Thymus (tissue), 11 donors: ENCODE measurements at regions not wholly inside any gene's neighbourhood (a gene's known extent, or its start where the extent isn't known, plus 50 kb on each side); places are given as distances from the start of the nearest gene placed in this dataset.
"Not testable (repeated sequence)": the region's sequence is repeated elsewhere in the genome, so short reads cannot be mapped to it uniquely, and the experiment has no call there.

ENCODE experiments used
- DNase-seq, 9 donors: peaks; one replicate each; pipeline ENCODE4 v3.0.0-alpha.2; 2013; ENCODE audit warnings: low spot score in 9 of 9, low read depth in 6 of 9, missing footprints in 1 of 9
- H3K27ac ChIP-seq, 2 donors: one replicate each; pipeline ENCODE4 v1.5.1; 2013; ENCODE audit warnings: control low read depth in 1 of 2, low read depth in 1 of 2, low read length in 1 of 2, mild to moderate bottlenecking in 1 of 2, moderate library complexity in 1 of 2
- H3K27me3 ChIP-seq, 2 donors: one replicate each; pipeline ENCODE4 v1.5.1; 2013; ENCODE audit warnings: low read length in 1 of 2; ENCODE audit not compliant: control insufficient read depth in 2 of 2, insufficient read depth in 1 of 2
- H3K36me3 ChIP-seq, 2 donors: one replicate each; pipeline ENCODE4 v1.5.1; 2013; ENCODE audit warnings: low read length in 1 of 2, mild to moderate bottlenecking in 1 of 2, moderate library complexity in 1 of 2; ENCODE audit not compliant: control insufficient read depth in 2 of 2, insufficient read depth in 2 of 2
- H3K4me1 ChIP-seq, 2 donors: one replicate each; pipeline ENCODE4 v1.5.1; 2013; ENCODE audit warnings: low read length in 2 of 2; ENCODE audit not compliant: control insufficient read depth in 2 of 2, insufficient read depth in 2 of 2
- H3K4me3 ChIP-seq, 2 donors: one replicate each; pipeline ENCODE4 v1.5.1; 2013; ENCODE audit warnings: low read length in 2 of 2, control low read depth in 1 of 2, mild to moderate bottlenecking in 1 of 2
- H3K9me3 ChIP-seq, 2 donors: one replicate each; pipeline ENCODE4 v1.5.1; 2013; ENCODE audit warnings: low read length in 1 of 2, mild to moderate bottlenecking in 1 of 2; ENCODE audit not compliant: control insufficient read depth in 2 of 2, insufficient read depth in 1 of 2
- WGBS: extraction: QIAGEN DNeasy Blood & Tissue Kit; methylation state at CpG from one replicate; pipeline ENCODE4 v1.1.7; 2013; 5-methylcytosine and 5-hydroxymethylcytosine counted together
- donor health status: healthy.

GRCh38 chr1:168490306-168490705 lies 53.5 kb downstream of the XCL2 start:
- no peak for DNase-seq
- no peak overlapping the region for H3K27ac ChIP-seq
- no peaks in the 10 kb centered on the region for H3K4me1 ChIP-seq
- no peaks in the 10 kb centered on the region for H3K36me3 ChIP-seq
- H3K4me3 ChIP-seq: no peak overlapping the region
- H3K27me3 ChIP-seq: no peaks in the 10 kb centered on the region
- H3K9me3 ChIP-seq: no peaks in the 10 kb centered on the region

DNA sequence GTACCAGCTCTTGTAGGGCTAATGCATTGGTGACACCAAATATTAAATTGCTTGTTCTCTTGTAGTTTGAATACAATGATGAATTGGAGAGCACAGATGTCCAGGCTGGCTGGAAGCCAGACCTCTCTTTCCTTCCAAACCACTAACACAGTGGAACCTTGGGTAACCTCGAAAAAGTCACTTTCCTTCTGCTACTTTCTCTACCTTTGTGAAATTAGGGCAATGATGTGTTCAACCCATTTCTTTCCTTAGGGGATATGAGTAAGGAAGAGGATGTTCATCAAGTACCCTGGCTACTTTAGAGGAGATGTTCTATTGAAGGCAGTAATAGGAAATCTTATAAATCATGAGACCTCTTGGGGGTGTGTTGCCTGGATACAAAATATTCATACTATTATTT lies 55.7 kb downstream of the XCL2 start:
- Histone ChIP-seq H3K4me3 (no peak overlapping the region), H3K4me1 (no peaks in the 10 kb centered on the region), H3K27ac (no peak overlapping the region), H3K9me3 (no peaks in the 10 kb centered on the region), H3K36me3 (no peaks in the 10 kb centered on the region), H3K27me3 (no peaks in the 10 kb centered on the region)
- whole genome bisulfite sequencing: 4% methylated on average over 1 of the region's 1 CpG
- DNase-seq: no peak

GRCh38 chr1:168486820-168487219 lies 57.0 kb downstream of the XCL2 start:
- DNase-seq, H3K9me3 ChIP-seq, H3K4me1 ChIP-seq, H3K36me3 ChIP-seq, H3K4me3 ChIP-seq, H3K27me3 ChIP-seq, H3K27ac ChIP-seq: not testable (repeated sequence)
- WGBS: 100% methylated on average over 1 of the region's 1 CpG

GRCh38 chr1:168485048-168485447 lies 58.7 kb downstream of the XCL2 start:
- H3K4me1 ChIP-seq: no peaks in the 10 kb centered on the region
- no peak for DNase-seq
- H3K27ac ChIP-seq: no peak overlapping the region
- H3K4me3 ChIP-seq: no peak overlapping the region
- H3K36me3 ChIP-seq: no peaks in the 10 kb centered on the region
- H3K9me3 ChIP-seq: no peaks in the 10 kb centered on the region
- WGBS: 9% methylated on average over 5 of the region's 5 CpGs
- no peaks in the 10 kb centered on the region for H3K27me3 ChIP-seq

- DNase-seq: no peak
- Histone ChIP-seq H3K27me3 (no peaks in the 10 kb centered on the region), H3K4me3 (no peak overlapping the region), H3K27ac (no peak overlapping the region), H3K4me1 (no peaks in the 10 kb centered on the region), H3K9me3 (no peaks in the 10 kb centered on the region), H3K36me3 (no peaks in the 10 kb centered on the region)
Measured at GRCh38 chr1:168484083-168484482, 59.7 kb downstream of the XCL2 start.

GRCh38 chr1:168483539-168483938 lies 60.3 kb downstream of the XCL2 start:
- WGBS: 86% methylated on average over 1 of the region's 1 CpG
- Histone ChIP-seq H3K4me1 (no peaks in the 10 kb centered on the region), H3K36me3 (no peaks in the 10 kb centered on the region), H3K27ac (no peak overlapping the region), H3K9me3 (no peaks in the 10 kb centered on the region), H3K27me3 (no peaks in the 10 kb centered on the region), H3K4me3 (no peak overlapping the region)
- no peak for DNase-seq

GRCh38 chr1:168482106-168482505 lies 61.7 kb downstream of the XCL2 start:
- no peaks in the 10 kb centered on the region for H3K9me3 ChIP-seq
- H3K4me3 ChIP-seq: no peak overlapping the region
- no peaks in the 10 kb centered on the region for H3K36me3 ChIP-seq
- H3K27ac ChIP-seq: no peak overlapping the region
- no peak for DNase-seq
- no peaks in the 10 kb centered on the region for H3K4me1 ChIP-seq
- no peaks in the 10 kb centered on the region for H3K27me3 ChIP-seq

DNA sequence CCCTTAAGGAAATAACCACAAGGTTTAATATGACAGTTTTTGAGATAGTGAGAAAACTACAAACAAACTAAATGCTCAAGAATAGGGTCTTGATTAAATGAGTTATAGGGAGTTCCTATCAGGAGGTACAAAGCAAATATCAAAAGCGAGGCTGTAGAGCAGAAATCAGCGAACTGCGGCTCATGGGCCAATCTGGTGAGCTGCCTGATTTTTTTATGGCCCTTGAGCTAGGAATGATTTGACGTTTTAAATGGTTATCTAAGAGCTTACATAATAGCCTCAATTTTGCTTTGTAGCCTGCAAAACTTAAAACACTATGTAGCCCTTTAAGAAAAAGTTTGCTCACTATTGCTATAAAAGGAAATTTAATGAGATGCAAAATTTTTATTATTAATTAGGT lies 62.2 kb downstream of the XCL2 start:
- H3K4me1 ChIP-seq: no peaks in the 10 kb centered on the region
- no peak overlapping the region for H3K27ac ChIP-seq

DNA sequence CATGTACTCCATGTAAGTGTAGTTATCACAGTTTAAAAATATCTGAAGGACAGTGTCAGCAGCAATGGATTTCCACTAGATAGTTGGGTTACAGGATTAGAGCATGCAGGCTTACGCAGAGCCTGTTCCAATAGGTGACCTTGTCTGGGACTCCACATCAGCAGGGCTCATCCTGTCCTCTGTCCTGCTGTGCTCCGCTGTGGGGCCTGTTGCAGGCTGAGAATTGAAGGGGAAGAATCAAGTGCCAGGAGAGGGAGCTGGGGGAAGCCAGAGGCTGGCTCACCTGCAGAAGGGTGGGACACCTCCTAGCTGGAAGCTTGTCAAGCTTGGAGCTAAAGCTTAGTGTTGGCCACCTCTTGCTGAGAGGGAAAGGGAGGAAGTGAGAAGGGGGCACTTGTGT lies 62.8 kb downstream of the XCL2 start:
- no peaks in the 10 kb centered on the region for H3K9me3 ChIP-seq
- no peaks in the 10 kb centered on the region for H3K27me3 ChIP-seq
- WGBS: 100% methylated on average over 2 of the region's 2 CpGs
- no peaks in the 10 kb centered on the region for H3K4me1 ChIP-seq
- DNase-seq: no peak
- H3K4me3 ChIP-seq: no peak overlapping the region
- no peaks in the 10 kb centered on the region for H3K36me3 ChIP-seq
- no peak overlapping the region for H3K27ac ChIP-seq

More for the DNA sequence above, 62.2 kb downstream of the XCL2 start:
- no peaks in the 10 kb centered on the region for H3K36me3 ChIP-seq
- H3K9me3 ChIP-seq: no peaks in the 10 kb centered on the region
- no peaks in the 10 kb centered on the region for H3K27me3 ChIP-seq
- H3K4me3 ChIP-seq: no peak overlapping the region
- DNase-seq: no peak
- 96% methylated on average over 4 of the region's 4 CpGs for WGBS

- Histone ChIP-seq H3K27me3 (no peaks in the 10 kb centered on the region), H3K4me3 (no peak overlapping the region), H3K4me1 (no peaks in the 10 kb centered on the region), H3K27ac (no peak overlapping the region), H3K9me3 (peaks cover 0 to 8% of the 10 kb centered on the region in 2 donors), H3K36me3 (no peaks in the 10 kb centered on the region)
- no peak for DNase-seq
Measured at GRCh38 chr1:168477792-168478191, 66.0 kb downstream of the XCL2 start.
